Neural crest cell (in vitro differentiated cells): ENCODE measurements at regions not wholly inside any gene's neighbourhood (a gene's known extent, or its start where the extent isn't known, plus 50 kb on each side); places are given as distances from the start of the nearest gene placed in this dataset.

Source experiments
- DNase-seq: peaks from one replicate; pipeline ENCODE4 v3.0.0; 2021; ENCODE audit warnings: low read depth, mixed read lengths, low spot score
- H3K27ac Mint-ChIP-seq: one replicate; pipeline ENCODE4 v1.8.0; 2021; ENCODE audit warnings: mild to moderate bottlenecking, mixed read lengths; ENCODE audit not compliant: unreplicated experiment
- H3K27me3 Mint-ChIP-seq: 2 replicates; pipeline ENCODE4 v1.8.0; 2021; ENCODE audit warnings: low read depth, mild to moderate bottlenecking, mixed read lengths
- H3K36me3 Mint-ChIP-seq: 2 replicates; pipeline ENCODE4 v1.8.0; 2021; ENCODE audit warnings: low read depth, mild to moderate bottlenecking, mixed read lengths
- H3K4me1 Mint-ChIP-seq: 2 replicates; pipeline ENCODE4 v1.8.0; 2021; ENCODE audit warnings: mixed read lengths
- H3K4me3 Mint-ChIP-seq: one replicate; pipeline ENCODE4 v1.8.0; 2021; ENCODE audit warnings: mild to moderate bottlenecking, mixed read lengths
- H3K9me3 Mint-ChIP-seq: 2 replicates; pipeline ENCODE4 v1.8.0; 2021; ENCODE audit warnings: mixed read lengths
- TF ChIP-seq, protein P1 (sequence below): fragments of 200-600 bp; sonication (generic); conservative IDR thresholded peaks from 2 replicates; pipeline ENCODE4 v1.5.0; 2021; ENCODE audit warnings: antibody characterized with exemption, mild to moderate bottlenecking

DNA sequence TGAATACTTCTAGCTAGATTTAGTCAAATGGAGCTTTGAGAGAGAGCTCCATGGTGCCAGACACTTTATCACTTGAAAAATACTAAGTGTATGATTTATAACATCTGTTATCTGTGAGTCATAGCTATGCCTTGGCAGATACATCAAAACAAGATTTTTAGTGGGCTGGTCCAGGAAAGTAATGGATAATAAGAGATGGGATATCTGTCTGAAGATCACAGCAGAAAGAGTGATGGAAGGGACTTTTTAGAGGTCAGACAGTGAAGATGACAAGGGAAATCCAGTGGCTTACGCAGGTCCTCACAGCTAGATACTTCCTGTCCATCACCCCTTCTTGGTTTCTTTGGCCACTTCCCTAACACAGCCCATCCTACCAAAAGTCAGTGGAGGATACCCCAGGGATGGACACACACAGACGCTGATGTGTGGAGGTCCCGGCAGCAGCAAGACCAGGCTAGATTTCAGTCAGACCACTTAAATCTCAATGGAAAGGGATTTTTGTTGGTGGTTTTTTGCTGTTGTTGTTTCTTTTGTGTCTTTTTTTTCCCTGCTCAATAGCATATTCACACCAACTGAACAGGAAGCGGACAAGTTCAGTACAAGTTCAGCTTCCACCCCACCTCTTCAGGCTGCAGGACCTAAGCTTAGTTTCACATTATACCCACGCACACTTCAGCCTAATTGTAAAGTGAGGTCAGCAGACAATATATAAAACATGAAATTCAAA is 209.3 kb downstream of the ALDH8A1 start:
- Mint-ChIP-seq H3K4me1 (no peaks in the 10 kb centered on the region), H3K27ac (no peak overlapping the region), H3K9me3 (no peaks in the 10 kb centered on the region), H3K27me3 (peaks cover 2% of the 10 kb centered on the region), H3K4me3 (no peak overlapping the region), H3K36me3 (no peaks in the 10 kb centered on the region)
- no peak for DNase-seq
- TF ChIP-seq, protein P1, sequence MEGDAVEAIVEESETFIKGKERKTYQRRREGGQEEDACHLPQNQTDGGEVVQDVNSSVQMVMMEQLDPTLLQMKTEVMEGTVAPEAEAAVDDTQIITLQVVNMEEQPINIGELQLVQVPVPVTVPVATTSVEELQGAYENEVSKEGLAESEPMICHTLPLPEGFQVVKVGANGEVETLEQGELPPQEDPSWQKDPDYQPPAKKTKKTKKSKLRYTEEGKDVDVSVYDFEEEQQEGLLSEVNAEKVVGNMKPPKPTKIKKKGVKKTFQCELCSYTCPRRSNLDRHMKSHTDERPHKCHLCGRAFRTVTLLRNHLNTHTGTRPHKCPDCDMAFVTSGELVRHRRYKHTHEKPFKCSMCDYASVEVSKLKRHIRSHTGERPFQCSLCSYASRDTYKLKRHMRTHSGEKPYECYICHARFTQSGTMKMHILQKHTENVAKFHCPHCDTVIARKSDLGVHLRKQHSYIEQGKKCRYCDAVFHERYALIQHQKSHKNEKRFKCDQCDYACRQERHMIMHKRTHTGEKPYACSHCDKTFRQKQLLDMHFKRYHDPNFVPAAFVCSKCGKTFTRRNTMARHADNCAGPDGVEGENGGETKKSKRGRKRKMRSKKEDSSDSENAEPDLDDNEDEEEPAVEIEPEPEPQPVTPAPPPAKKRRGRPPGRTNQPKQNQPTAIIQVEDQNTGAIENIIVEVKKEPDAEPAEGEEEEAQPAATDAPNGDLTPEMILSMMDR, result no peak

DNA sequence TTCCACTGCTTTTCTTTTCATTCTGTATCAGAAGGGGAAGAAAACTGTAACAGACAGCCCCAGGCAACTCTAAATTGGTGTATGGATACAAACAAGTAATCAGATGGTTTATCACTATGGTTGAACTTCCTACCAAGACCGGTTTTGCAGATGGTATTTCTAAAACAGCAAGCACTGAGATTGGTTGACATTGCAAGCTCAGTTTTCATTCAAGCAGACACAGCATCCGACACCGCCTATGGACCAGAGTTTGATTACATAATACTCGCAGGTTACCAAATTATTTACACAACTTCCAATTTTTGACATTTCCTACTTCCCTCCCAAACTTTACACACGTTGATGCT is 209.9 kb downstream of the ALDH8A1 start:
- Mint-ChIP-seq H3K4me1 (no peaks in the 10 kb centered on the region), H3K4me3 (no peak overlapping the region), H3K27ac (no peak overlapping the region), H3K9me3 (no peaks in the 10 kb centered on the region), H3K36me3 (no peaks in the 10 kb centered on the region), H3K27me3 (no peaks in the 10 kb centered on the region)
- TF ChIP-seq, protein P1, result no peak
- no peak for DNase-seq

DNA sequence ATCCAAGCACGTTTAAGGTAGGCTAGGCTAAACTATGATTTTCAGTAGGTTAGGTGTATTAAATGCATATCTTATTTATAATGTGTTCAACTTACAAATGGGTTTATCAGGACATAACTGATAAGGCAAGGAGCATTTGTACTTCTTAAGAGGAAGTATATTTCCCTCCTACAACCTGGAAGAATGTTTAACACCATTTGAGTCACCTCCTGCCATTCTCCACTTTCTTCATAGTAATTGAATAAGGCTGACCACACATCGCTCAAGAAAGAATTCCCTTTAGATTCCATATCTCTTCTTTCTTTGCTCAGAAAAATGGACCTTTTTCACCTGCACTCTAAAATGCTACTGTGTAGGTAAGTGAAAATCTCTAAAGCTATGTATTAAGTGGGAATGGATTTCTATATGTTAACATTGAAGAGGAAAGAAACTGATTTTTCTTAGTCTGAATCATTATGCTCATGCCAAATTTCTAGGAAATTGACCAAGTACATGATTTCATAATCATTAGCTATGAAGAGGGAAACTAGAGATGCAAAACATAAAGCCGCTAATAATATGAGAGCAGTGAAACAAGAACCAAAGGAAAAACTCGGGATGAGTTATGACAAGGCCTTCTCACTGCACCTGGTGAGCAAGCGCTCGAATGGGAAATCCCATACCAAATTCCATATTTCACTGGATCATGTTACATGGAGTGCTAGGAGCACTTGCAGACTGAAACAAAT is 210.4 kb downstream of the ALDH8A1 start:
- H3K4me1 Mint-ChIP-seq, result no peaks in the 10 kb centered on the region
- H3K36me3 Mint-ChIP-seq, result no peaks in the 10 kb centered on the region
- no peak overlapping the region for H3K4me3 Mint-ChIP-seq

DNA sequence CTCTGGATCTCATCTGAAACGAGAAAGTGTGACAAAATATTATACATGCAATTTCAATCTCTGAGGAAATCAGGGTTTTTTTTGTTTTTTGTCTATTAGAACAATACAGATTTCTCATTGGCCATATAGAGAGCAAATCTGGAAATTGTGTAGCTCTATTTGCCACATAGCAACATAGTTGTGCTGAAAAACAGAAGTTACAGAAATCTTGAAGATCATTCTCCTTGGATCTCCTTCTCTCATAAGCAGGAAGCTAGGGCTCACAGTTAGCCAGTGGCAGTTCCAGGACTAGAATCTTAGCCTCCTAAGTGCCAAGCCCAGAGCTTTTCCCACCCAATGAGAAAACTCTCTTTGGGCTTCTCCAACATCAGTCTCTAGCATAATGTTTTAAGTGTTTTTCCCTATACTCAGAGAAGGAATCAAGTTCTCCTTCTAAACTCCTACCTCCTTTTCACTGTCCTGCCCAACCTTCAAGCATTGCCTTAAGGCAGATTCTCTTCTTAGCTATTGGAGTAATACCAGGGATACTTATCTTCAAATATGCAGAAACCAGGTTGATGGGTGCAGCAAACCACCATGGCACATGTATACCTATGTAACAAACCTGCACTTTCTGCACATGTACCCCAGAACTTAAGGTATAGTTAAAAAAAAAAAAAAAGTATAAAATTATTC is 211.6 kb downstream of the ALDH8A1 start:
- H3K4me3 Mint-ChIP-seq, result no peak overlapping the region
- no peaks in the 10 kb centered on the region for H3K9me3 Mint-ChIP-seq
- DNase-seq, result no peak
- H3K36me3 Mint-ChIP-seq, result no peaks in the 10 kb centered on the region
- H3K4me1 Mint-ChIP-seq, result no peaks in the 10 kb centered on the region
- TF ChIP-seq, protein P1, result no peak
- no peaks in the 10 kb centered on the region for H3K27me3 Mint-ChIP-seq
- no peak overlapping the region for H3K27ac Mint-ChIP-seq

More for the DNA sequence above, 210.4 kb downstream of the ALDH8A1 start:
- TF ChIP-seq, protein P1, result no peak
- H3K27ac Mint-ChIP-seq, result no peak overlapping the region
- no peaks in the 10 kb centered on the region for H3K27me3 Mint-ChIP-seq
- no peaks in the 10 kb centered on the region for H3K9me3 Mint-ChIP-seq
- DNase-seq, result no peak

DNA sequence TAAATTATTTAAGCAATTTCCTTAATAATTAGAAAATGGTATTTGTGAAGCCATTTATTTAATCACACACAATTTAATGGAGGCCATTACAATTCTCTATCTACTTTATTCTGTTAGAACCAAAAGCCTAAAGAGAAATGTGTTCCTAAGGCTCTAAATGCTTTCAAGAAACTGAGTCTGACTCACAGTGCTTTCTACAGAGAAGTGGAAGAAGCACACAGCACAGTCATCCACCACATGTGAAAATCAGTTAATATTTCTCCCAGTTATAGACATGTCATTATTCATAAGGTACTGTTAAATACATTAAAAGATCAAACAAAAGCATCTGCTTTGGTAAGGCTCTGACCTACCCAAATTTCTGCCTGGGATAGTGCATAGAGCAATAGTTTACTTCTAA is 214.4 kb downstream of the ALDH8A1 start:
- H3K4me3 Mint-ChIP-seq, result no peak overlapping the region
- H3K9me3 Mint-ChIP-seq, result no peaks in the 10 kb centered on the region
- no peak overlapping the region for H3K27ac Mint-ChIP-seq
- H3K27me3 Mint-ChIP-seq, result no peaks in the 10 kb centered on the region
- TF ChIP-seq, protein P1, result no peak
- no peak for DNase-seq
- H3K36me3 Mint-ChIP-seq, result no peaks in the 10 kb centered on the region
- H3K4me1 Mint-ChIP-seq, result no peaks in the 10 kb centered on the region
